IMR-90 (cell line): ENCODE measurements at regions not wholly inside any gene's neighbourhood (a gene's known extent, or its start where the extent isn't known, plus 50 kb on each side); places are given as distances from the start of the nearest gene placed in this dataset.

Experiments used
- ATAC-seq: fragments of 200-7000 bp; cut with Tn5 transposase; 2 replicates; pipeline ENCODE4 v1.9.1; 2020; ENCODE audit warnings: low read depth, mild to moderate bottlenecking, moderate library complexity
- BruUV-seq: library from RNA; stranded (reverse); fragments of 400-500 nt; replicated peaks from 2 replicates; lab custom pipeline; 2021; lab: Mats Ljungman, UMichigan
- CTCF ChIA-PET: fragments of 300-600 bp; formaldehyde crosslinking; extraction: SDS; loops from one replicate; lab custom pipeline; 2021; ENCODE audit warnings: antibody characterized with exemption; lab: Yijun Ruan, JAX
- POLR2A ChIA-PET: fragments of 300-600 bp; sonication (Branson Sonifier 250); formaldehyde crosslinking; loops from one replicate; lab custom pipeline; 2022; ENCODE audit warnings: antibody characterized with exemption; ENCODE audit not compliant: unreplicated experiment; lab: Charles Lee
- DNase-seq: peaks from one replicate; pipeline ENCODE4 v3.0.0; 2013
- H2AFZ ChIP-seq: replicated peaks from 2 replicates; pipeline ENCODE3; 2013; ENCODE audit warnings: low read length, mild to moderate bottlenecking; ENCODE audit not compliant: poor library complexity
- H2AK5ac ChIP-seq: 2 replicates; pipeline ENCODE4 v1.6.1; 2013; ENCODE audit warnings: low read depth, low read length, inconsistent platforms
- H2AK9ac ChIP-seq: replicated peaks from 2 replicates; pipeline ENCODE3; 2013; ENCODE audit warnings: mild to moderate bottlenecking, low read depth, low read length, moderate library complexity; ENCODE audit not compliant: poor library complexity
- H2BK120ac ChIP-seq: 2 replicates; pipeline ENCODE4 v1.6.1; 2013; ENCODE audit warnings: low read depth, low read length, inconsistent platforms
- H2BK15ac ChIP-seq: 3 replicates; pipeline ENCODE4 v1.6.1; 2013; ENCODE audit warnings: low read depth, low read length, inconsistent platforms
- H2BK20ac ChIP-seq: 2 replicates; pipeline ENCODE4 v1.6.1; 2013; ENCODE audit warnings: low read depth, mild to moderate bottlenecking, inconsistent platforms, low read length, moderate library complexity
- H2BK5ac ChIP-seq: 2 replicates; pipeline ENCODE4 v1.6.1; 2013; ENCODE audit warnings: mild to moderate bottlenecking, low read depth, low read length, inconsistent platforms; ENCODE audit not compliant: poor library complexity, severe bottlenecking
- H3K14ac ChIP-seq: replicated peaks from 2 replicates; pipeline ENCODE4 v1.6.1; 2013; ENCODE audit warnings: low read depth, low read length, inconsistent platforms
- H3K18ac ChIP-seq: 2 replicates; pipeline ENCODE4 v1.6.1; 2013; ENCODE audit warnings: low read depth, low read length, control low read depth
- H3K23ac ChIP-seq: 2 replicates; pipeline ENCODE4 v1.6.1; 2013; ENCODE audit warnings: low read depth, low read length, inconsistent platforms
- H3K27ac ChIP-seq: 2 replicates; pipeline ENCODE4 v1.5.1; 2013; ENCODE audit warnings: mild to moderate bottlenecking, control low read depth, low read length; ENCODE audit not compliant: insufficient read depth
- H3K27me3 ChIP-seq: 2 replicates; pipeline ENCODE4 v1.6.1; 2013; ENCODE audit warnings: low read length; ENCODE audit not compliant: control insufficient read depth, insufficient read depth
- H3K36me3 ChIP-seq: 2 replicates; pipeline ENCODE4 v1.6.1; 2013; ENCODE audit warnings: low read length, mixed read lengths; ENCODE audit not compliant: control insufficient read depth, insufficient read depth
- H3K4ac ChIP-seq: 2 replicates; pipeline ENCODE4 v1.6.1; 2013; ENCODE audit warnings: low read depth, low read length, inconsistent platforms
- H3K4me1 ChIP-seq: 2 replicates; pipeline ENCODE4 v1.6.1; 2013; ENCODE audit warnings: low read length, mixed read lengths; ENCODE audit not compliant: control insufficient read depth, insufficient read depth
- H3K4me2 ChIP-seq: 2 replicates; pipeline ENCODE4 v1.6.1; 2013; ENCODE audit warnings: low read depth, mild to moderate bottlenecking, control low read depth, low read length, moderate library complexity
- H3K4me3 ChIP-seq: 2 replicates; pipeline ENCODE4 v1.5.1; 2013; ENCODE audit warnings: low read depth, mild to moderate bottlenecking, control low read depth, low read length, moderate library complexity; ENCODE audit not compliant: insufficient read depth
- H3K56ac ChIP-seq: 2 replicates; pipeline ENCODE4 v1.6.1; 2013; ENCODE audit warnings: low read length, inconsistent platforms; ENCODE audit not compliant: insufficient read depth; ENCODE audit errors: extremely low read depth
- H3K79me1 ChIP-seq, 2 experiments: 2 replicates each; pipeline ENCODE4 v1.6.1; 2013; ENCODE audit warnings: low read length in 2 of 2, inconsistent platforms in 1 of 2, low read depth in 1 of 2
- H3K9ac ChIP-seq: 2 replicates; pipeline ENCODE4 v1.6.1; 2013; ENCODE audit warnings: low read depth, low read length, control low read depth
- H3K9me1 ChIP-seq: 2 replicates; pipeline ENCODE4 v1.6.1; 2013; ENCODE audit warnings: low read length, inconsistent platforms; ENCODE audit not compliant: insufficient read depth
- H3K9me3 ChIP-seq: 2 replicates; pipeline ENCODE4 v1.6.1; 2013; ENCODE audit warnings: low read length; ENCODE audit not compliant: control insufficient read depth, insufficient read depth
- H4K20me1 ChIP-seq: 2 replicates; pipeline ENCODE4 v1.6.1; 2013; ENCODE audit warnings: low read length, inconsistent platforms; ENCODE audit not compliant: insufficient read depth
- H4K5ac ChIP-seq: 2 replicates; pipeline ENCODE4 v1.6.1; 2013; ENCODE audit warnings: mild to moderate bottlenecking, low read depth, low read length, control low read depth
- H4K8ac ChIP-seq, 2 experiments: 2 replicates each; pipeline ENCODE4 v1.6.1; 2013; ENCODE audit warnings: low read depth in 2 of 2, low read length in 2 of 2, control low read depth in 1 of 2, inconsistent platforms in 1 of 2
- H4K91ac ChIP-seq: 2 replicates; pipeline ENCODE4 v1.6.1; 2013; ENCODE audit warnings: low read depth, low read length, inconsistent platforms; ENCODE audit not compliant: insufficient read depth
- BHLHE40 ChIP-seq: fragments of 150-350 bp; IDR thresholded peaks from 2 replicates; pipeline ENCODE4 v1.6.1; 2016; ENCODE audit warnings: mild to moderate bottlenecking, low read depth, low read length
- CEBPB ChIP-seq: IDR thresholded peaks from 2 replicates; pipeline ENCODE4 v1.6.1; 2012; ENCODE audit warnings: low read depth, low read length, improper control_type of control experiment
- CHD1 ChIP-seq: IDR thresholded peaks from 2 replicates; pipeline ENCODE4 v1.6.1; 2012; ENCODE audit warnings: low read depth, low read length, improper control_type of control experiment
- CTCF ChIP-seq: conservative IDR thresholded peaks from 2 replicates; pipeline ENCODE4 v1.5.1; 2012; ENCODE audit warnings: mild to moderate bottlenecking, low read depth, low read length, improper control_type of control experiment
- FOS ChIP-seq: fragments of 150-350 bp; IDR thresholded peaks from 2 replicates; pipeline ENCODE4 v1.6.1; 2016; ENCODE audit warnings: low read depth, low read length
- MAFK ChIP-seq: IDR thresholded peaks from 2 replicates; pipeline ENCODE4 v1.6.1; 2012; ENCODE audit warnings: low read depth, low read length, improper control_type of control experiment
- MAZ ChIP-seq: IDR thresholded peaks from 2 replicates; pipeline ENCODE4 v1.6.1; 2012; ENCODE audit warnings: low read depth, mild to moderate bottlenecking, low read length, improper control_type of control experiment, moderate library complexity, borderline replicate concordance
- MXI1 ChIP-seq: IDR thresholded peaks from 2 replicates; pipeline ENCODE4 v1.6.1; 2012; ENCODE audit warnings: low read depth, mild to moderate bottlenecking, low read length, moderate library complexity, borderline replicate concordance
- NFE2L2 ChIP-seq: fragments of 150-350 bp; IDR thresholded peaks from 2 replicates; pipeline ENCODE4 v1.6.1; 2016; ENCODE audit warnings: low read depth, mild to moderate bottlenecking, low read length
- POLR2A ChIP-seq: IDR thresholded peaks from 2 replicates; pipeline ENCODE4 v1.6.1; 2012; ENCODE audit warnings: mild to moderate bottlenecking, low read depth, low read length
- RAD21 ChIP-seq: IDR thresholded peaks from 2 replicates; pipeline ENCODE4 v1.6.1; 2012; ENCODE audit warnings: low read length, improper control_type of control experiment
- RCOR1 ChIP-seq: IDR thresholded peaks from 2 replicates; pipeline ENCODE4 v1.6.1; 2012; ENCODE audit warnings: mild to moderate bottlenecking, low read length, improper control_type of control experiment; ENCODE audit not compliant: insufficient replicate concordance
- RFX5 ChIP-seq: IDR thresholded peaks from 2 replicates; pipeline ENCODE4 v1.8.0; 2012; ENCODE audit warnings: low read depth, mild to moderate bottlenecking, low read length, moderate library complexity
- SMC3 ChIP-seq: fragments of 150-350 bp; IDR thresholded peaks from 2 replicates; pipeline ENCODE4 v1.6.1; 2016; ENCODE audit warnings: low read depth, mild to moderate bottlenecking, antibody characterized with exemption, low read length, moderate library complexity
- USF2 ChIP-seq: fragments of 150-350 bp; IDR thresholded peaks from 2 replicates; pipeline ENCODE4 v1.6.1; 2017; ENCODE audit warnings: mild to moderate bottlenecking, antibody characterized with exemption, low read length, low read depth
- dilution Hi-C: fragments of 300-500 bp; cut with HindIII; formaldehyde crosslinking; loops from one replicate; pipeline ENCODE4 v1.14.3; 2018; ENCODE audit warnings: low sequenced_read_pairs; ENCODE audit not compliant: unreplicated experiment
- in situ Hi-C: fragments of 300-500 bp; cut with MboI; formaldehyde crosslinking; loops from 3 replicates; pipeline ENCODE4 v1.14.3; 2019; ENCODE audit warnings: low sequenced_read_pairs, inconsistent platforms, mixed read lengths
- intact Hi-C: fragments of 100-400 bp; cut with micrococcal nuclease; formaldehyde crosslinking; loops from 2 replicates; pipeline ENCODE4 v1.10.0; 2022
- TF ChIP-seq, protein P1 (sequence below): fragments of 150-350 bp; IDR thresholded peaks from 2 replicates; pipeline ENCODE4 v1.6.1; 2016; ENCODE audit warnings: low read depth, mild to moderate bottlenecking, low read length, moderate library complexity, borderline replicate concordance

GRCh38 chr11:109173504-109173903 lies 248.5 kb upstream of the C11orf87 start:
- CTCF ChIA-PET, result no interaction called here

More at GRCh38 chr11:109173504-109173903, 248.5 kb upstream of the C11orf87 start:
- H3K27ac ChIP-seq, result no peak overlapping the region
- H3K36me3 ChIP-seq, result no peaks in the 10 kb centered on the region
- H2BK15ac ChIP-seq, result no peak overlapping the region
- H2AK9ac ChIP-seq, result no peak overlapping the region
- H2BK5ac ChIP-seq, result no peak overlapping the region
- H3K18ac ChIP-seq, result no peak overlapping the region
- no peak overlapping the region for H2AK5ac ChIP-seq
- H3K4me1 ChIP-seq, result no peaks in the 10 kb centered on the region
- no peak overlapping the region for H4K8ac ChIP-seq
- H3K27me3 ChIP-seq, result peaks cover 2% of the 10 kb centered on the region; the same call in 1 of the 2 replicates
- H2BK20ac ChIP-seq, result no peak overlapping the region
- no peak overlapping the region for H4K5ac ChIP-seq
- H4K91ac ChIP-seq, result no peak overlapping the region
- TF ChIP-seq SMC3, result no peak
- no peak for TF ChIP-seq CHD1
- no peak for TF ChIP-seq NFE2L2
- no peak for TF ChIP-seq RAD21
- no peak for TF ChIP-seq MXI1
- no peak for TF ChIP-seq FOS
- TF ChIP-seq CEBPB, result no peak
- TF ChIP-seq, protein P1, sequence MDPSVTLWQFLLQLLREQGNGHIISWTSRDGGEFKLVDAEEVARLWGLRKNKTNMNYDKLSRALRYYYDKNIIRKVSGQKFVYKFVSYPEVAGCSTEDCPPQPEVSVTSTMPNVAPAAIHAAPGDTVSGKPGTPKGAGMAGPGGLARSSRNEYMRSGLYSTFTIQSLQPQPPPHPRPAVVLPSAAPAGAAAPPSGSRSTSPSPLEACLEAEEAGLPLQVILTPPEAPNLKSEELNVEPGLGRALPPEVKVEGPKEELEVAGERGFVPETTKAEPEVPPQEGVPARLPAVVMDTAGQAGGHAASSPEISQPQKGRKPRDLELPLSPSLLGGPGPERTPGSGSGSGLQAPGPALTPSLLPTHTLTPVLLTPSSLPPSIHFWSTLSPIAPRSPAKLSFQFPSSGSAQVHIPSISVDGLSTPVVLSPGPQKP, result no peak
- TF ChIP-seq RFX5, result no peak
- no peak for TF ChIP-seq CTCF
- TF ChIP-seq POLR2A, result no peak
- no peak for TF ChIP-seq MAZ
- no peak for TF ChIP-seq MAFK
- TF ChIP-seq BHLHE40, result no peak
- no peak for TF ChIP-seq RCOR1
- TF ChIP-seq USF2, result no peak
- no peak for DNase-seq
- H3K9me1 ChIP-seq, result no peaks in the 10 kb centered on the region
- no peak overlapping the region for H3K9ac ChIP-seq
- H3K79me1 ChIP-seq, result no peaks in the 10 kb centered on the region
- H2AFZ ChIP-seq, result no peak overlapping the region
- dilution Hi-C loops, result no loop called here
- H4K20me1 ChIP-seq, result no peaks in the 10 kb centered on the region
- no peak overlapping the region for H3K4ac ChIP-seq
- no peak for ATAC-seq
- POLR2A ChIA-PET, result no interaction called here
- H3K23ac ChIP-seq, result no peak overlapping the region
- no peak overlapping the region for H2BK120ac ChIP-seq
- no peaks in the 10 kb centered on the region for H3K9me3 ChIP-seq
- H3K14ac ChIP-seq, result no peak overlapping the region
- H3K56ac ChIP-seq, result no peak overlapping the region
- in situ Hi-C loops, result no loop called here
- intact Hi-C loops, result no loop called here
- BruUV-seq, result no TSS peak
- H3K4me2 ChIP-seq, result no peak overlapping the region
- H3K4me3 ChIP-seq, result no peak overlapping the region
